ENCODE measurements at regions not wholly inside any gene's neighbourhood (a gene's known extent, or its start where the extent isn't known, plus 50 kb on each side); places are given as distances from the start of the nearest gene placed in this dataset.
A peak's percentile ranks its signal among the peaks of the same experiment; 100 is the strongest.

DNA sequence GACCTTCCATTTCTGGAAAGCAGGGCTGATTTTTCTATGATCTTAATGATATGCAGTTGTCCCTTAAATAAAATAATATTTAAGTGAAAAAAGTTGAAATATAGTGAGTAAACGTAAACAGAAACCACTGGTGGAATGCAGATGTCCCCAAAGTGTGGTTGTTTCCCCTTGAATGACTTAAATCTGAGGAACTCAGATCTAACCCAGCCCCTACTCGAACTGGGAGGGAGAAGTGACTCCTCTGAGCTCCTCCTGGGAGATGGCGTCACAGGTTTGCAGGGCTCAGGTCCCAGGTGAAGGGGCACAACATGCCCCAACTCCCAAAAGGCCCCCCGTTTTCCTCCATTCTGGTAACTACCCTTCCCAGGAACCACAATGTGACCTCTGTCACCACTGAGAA, 142.8 kb downstream of the IRF8 start:
- WGBS (ENCODE audit: insufficient coverage, low coverage, low lambda C conversion rate, missing lambda C conversion rate): 43% methylated on average over 4 of the region's 4 CpGs
- intact Hi-C loops (cut with DNase I): no loop called here
- Histone ChIP-seq H3K4me3 (no peak overlapping the region), H3K27ac (no peak overlapping the region), H3K4me1 (no peaks in the 10 kb centered on the region), H3K27me3 (no peaks in the 10 kb centered on the region), H3K9me3 (no peaks in the 10 kb centered on the region), H3K36me3 (no peaks in the 10 kb centered on the region)
- ATAC-seq (no peak), DNase-seq (no peak)
- no peak for TF ChIP-seq POLR2A (IDR thresholded peaks at IDR 0.05)
- TF ChIP-seq, protein P1, sequence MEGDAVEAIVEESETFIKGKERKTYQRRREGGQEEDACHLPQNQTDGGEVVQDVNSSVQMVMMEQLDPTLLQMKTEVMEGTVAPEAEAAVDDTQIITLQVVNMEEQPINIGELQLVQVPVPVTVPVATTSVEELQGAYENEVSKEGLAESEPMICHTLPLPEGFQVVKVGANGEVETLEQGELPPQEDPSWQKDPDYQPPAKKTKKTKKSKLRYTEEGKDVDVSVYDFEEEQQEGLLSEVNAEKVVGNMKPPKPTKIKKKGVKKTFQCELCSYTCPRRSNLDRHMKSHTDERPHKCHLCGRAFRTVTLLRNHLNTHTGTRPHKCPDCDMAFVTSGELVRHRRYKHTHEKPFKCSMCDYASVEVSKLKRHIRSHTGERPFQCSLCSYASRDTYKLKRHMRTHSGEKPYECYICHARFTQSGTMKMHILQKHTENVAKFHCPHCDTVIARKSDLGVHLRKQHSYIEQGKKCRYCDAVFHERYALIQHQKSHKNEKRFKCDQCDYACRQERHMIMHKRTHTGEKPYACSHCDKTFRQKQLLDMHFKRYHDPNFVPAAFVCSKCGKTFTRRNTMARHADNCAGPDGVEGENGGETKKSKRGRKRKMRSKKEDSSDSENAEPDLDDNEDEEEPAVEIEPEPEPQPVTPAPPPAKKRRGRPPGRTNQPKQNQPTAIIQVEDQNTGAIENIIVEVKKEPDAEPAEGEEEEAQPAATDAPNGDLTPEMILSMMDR (IDR thresholded peaks at IDR 0.05): no peak

DNA sequence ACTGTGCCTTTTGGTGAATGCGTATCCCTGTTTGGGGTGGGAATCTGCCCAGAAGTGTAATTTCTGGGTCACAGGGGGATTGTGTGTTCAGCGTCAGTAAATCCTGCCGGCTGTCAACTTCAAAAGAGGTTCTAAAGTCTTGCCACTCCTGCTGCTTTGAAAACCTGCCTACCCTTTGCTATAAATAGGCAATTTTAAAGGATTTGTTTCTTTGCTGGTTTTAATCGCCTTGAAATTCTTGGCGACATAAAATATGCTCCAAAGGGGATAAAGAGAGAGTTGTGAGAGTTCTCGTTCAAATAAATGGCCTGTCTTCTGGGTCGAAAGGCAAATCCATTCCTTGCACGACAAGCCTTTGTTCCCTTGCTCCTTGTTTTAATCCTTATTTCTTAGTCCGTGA, 143.4 kb downstream of the IRF8 start:
- 68% methylated on average over 9 of the region's 9 CpGs for WGBS (ENCODE audit: insufficient coverage, low coverage, low lambda C conversion rate, missing lambda C conversion rate)
- no peaks in the 10 kb centered on the region for H3K36me3 ChIP-seq
- H3K27me3 ChIP-seq: no peaks in the 10 kb centered on the region
- H3K4me3 ChIP-seq: no peak overlapping the region
- ATAC-seq (no peak), DNase-seq (no peak)
- no peak for TF ChIP-seq POLR2A (IDR thresholded peaks at IDR 0.05)
- TF ChIP-seq, protein P1 (IDR thresholded peaks at IDR 0.05): no peak
- H3K27ac ChIP-seq: no peak overlapping the region
- no peaks in the 10 kb centered on the region for H3K4me1 ChIP-seq
- no peaks in the 10 kb centered on the region for H3K9me3 ChIP-seq
- intact Hi-C loops (cut with DNase I): no loop called here

DNA sequence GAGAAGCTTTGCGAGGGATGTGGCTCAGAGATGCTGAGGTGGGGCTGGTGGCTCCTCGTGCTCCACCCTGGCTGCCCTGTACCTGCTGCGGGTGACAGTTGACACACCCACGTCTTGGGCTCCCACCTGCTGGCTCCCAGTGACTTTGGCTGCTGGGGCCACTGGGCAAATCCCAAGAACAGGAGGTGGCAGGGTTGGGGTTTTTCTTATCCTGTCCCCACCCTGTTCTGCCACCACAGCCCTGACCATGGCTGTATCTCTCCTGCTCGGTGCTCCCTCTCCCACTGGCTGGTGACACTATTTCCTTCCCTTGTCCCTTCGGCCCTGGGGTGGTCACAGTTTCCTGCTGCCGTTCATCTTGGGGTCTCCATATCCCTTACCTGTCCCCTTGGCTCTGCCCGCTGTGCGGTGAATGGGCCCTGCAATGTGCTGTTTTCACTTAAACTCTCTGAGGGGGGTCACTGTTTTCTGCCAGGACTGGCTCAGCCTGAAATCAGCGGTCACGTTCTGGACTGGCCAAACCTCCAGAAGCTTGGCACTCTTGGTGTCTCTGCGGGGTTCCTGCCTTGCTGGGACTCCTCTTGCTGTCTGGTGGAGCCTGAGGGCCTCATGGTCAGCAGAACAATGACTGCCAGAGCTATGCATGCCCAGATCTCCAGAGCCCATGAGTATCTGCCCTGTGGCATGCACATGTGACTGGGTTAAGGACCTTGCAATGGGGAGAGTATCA, 144.2 kb downstream of the IRF8 start:
- TF ChIP-seq, protein P1 (IDR thresholded peaks at IDR 0.05): no peak
- TF ChIP-seq POLR2A (IDR thresholded peaks at IDR 0.05): no peak
- ATAC-seq: no peak
- DNase-seq: no peak

DNA sequence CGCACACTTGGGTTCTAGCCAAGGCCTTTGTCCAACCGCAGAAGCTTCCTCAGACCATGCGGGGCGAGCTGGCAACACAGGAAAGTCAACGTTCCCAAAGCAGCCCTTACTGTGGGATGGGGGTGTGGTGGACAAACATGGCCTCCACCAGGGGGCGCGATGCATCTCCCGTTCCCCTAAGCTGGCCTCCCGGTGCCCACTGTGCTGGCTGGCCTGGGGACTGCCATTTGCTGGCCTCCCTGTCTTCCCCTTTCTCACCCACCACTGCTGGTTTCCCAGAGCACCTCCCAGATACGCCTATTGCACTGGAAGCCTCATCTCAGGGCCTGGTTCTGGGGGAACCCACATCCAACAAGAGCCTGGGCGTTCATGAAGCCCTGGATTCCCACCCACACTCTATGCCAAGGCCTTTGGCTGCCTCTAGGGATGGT, 145.3 kb downstream of the IRF8 start:
- DNase-seq (peak in 1 of 3 donors; percentile 38), ATAC-seq (peak in 1 of 4 donors; percentile 35)
- Histone ChIP-seq H3K4me1 (no peaks in the 10 kb centered on the region), H3K27me3 (no peaks in the 10 kb centered on the region), H3K36me3 (no peaks in the 10 kb centered on the region), H3K4me3 (no peak overlapping the region), H3K9me3 (no peaks in the 10 kb centered on the region), H3K27ac (no peak overlapping the region)
- intact Hi-C loops (cut with DNase I): no loop called here
- WGBS (ENCODE audit: insufficient coverage, low coverage, low lambda C conversion rate, missing lambda C conversion rate): 43% methylated on average over 4 of the region's 11 CpGs
- TF ChIP-seq, protein P1 (IDR thresholded peaks at IDR 0.05): peak; percentile 26 to 39 (median 31)
- TF ChIP-seq POLR2A (IDR thresholded peaks at IDR 0.05): no peak

More for the DNA sequence above, 144.2 kb downstream of the IRF8 start:
- intact Hi-C loops (cut with DNase I): no loop called here
- Histone ChIP-seq H3K4me1 (no peaks in the 10 kb centered on the region), H3K27ac (no peak overlapping the region), H3K4me3 (no peak overlapping the region), H3K36me3 (no peaks in the 10 kb centered on the region), H3K27me3 (no peaks in the 10 kb centered on the region), H3K9me3 (no peaks in the 10 kb centered on the region)
- WGBS (ENCODE audit: insufficient coverage, low coverage, low lambda C conversion rate, missing lambda C conversion rate): 54% methylated on average over 6 of the region's 12 CpGs
